HPDE6-E6E7 (cell line): ENCODE measurements at regions not wholly inside any gene's neighbourhood (a gene's known extent, or its start where the extent isn't known, plus 50 kb on each side); places are given as distances from the start of the nearest gene placed in this dataset.
"Not testable (repeated sequence)": the region's sequence is repeated elsewhere in the genome, so short reads cannot be mapped to it uniquely, and the experiment has no call there.

Experiments
- DNase-seq: peaks from one replicate; pipeline ENCODE4 v3.0.0; 2011; ENCODE audit warnings: missing footprints; ENCODE audit errors: extremely low spot score

DNA sequence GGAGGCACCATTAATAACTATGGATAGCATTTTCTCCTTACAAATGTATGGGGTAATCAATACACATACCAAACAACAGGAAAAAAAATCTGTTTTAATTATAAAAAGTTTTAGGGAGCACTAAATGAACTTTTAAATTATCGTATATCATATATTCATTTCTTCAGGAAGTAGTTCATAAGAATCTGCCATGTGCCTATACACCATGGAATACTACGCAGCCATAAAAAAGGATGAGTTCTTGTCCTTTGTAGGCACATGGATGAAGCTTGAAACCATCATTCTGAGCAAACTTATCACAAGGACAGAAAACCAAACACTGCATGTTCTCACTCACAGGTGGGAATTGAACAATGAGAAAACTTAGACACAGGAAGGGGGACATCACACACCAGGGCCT lies 162.1 kb upstream of the RASA1 start:
- no peak for DNase-seq

- DNase-seq, result no peak
These were observed 157.9 kb upstream of the RASA1 start for GRCh38 chr5:87109746-87110145.

- no peak for DNase-seq
These were observed 157.0 kb upstream of the RASA1 start for GRCh38 chr5:87110721-87111120.

- DNase-seq, result no peak
These were observed 153.8 kb upstream of the RASA1 start for GRCh38 chr5:87113861-87114260.

DNA sequence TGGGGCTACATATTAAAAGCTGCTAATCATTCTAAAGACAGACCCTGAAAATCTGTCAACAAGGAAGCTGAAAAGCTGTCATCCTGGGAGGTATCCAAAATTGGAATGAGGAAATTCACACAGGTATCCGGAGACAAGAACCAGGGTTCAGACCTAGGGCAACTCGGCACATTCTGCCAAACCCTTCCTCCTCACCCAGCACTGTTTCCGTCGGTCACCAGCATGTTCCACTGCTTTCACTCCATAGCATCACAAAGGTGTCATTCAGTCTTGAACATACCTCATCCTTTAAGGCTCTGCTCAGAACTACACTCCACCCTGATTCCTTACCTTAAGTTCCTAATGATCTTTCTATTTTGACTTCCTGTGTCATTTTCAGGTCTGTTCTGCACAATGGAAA lies 153.1 kb upstream of the RASA1 start:
- no peak for DNase-seq

- DNase-seq, result no peak
These were observed 151.8 kb upstream of the RASA1 start for GRCh38 chr5:87115839-87116364.

- DNase-seq, result no peak
These were observed 150.7 kb upstream of the RASA1 start for GRCh38 chr5:87116825-87117512.

DNA sequence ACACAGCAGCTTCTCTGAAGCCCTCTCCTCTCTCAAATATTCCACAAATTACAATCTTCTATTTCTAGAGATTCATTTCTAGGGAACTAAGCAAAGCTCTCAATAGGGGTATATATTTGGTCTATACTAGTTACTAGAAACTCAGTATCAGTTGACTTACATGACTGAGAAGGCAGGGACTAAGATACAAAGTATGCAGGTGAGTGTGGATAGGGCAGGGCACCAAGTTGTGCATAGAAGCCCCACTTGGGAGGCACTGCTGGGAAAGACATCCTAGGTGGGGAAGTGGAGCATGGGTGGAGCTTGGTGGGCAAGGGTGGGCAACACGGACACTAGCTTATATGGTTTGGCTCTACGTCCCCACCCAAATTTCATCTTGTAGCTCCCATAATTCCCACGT lies 148.1 kb upstream of the RASA1 start:
- DNase-seq, result no peak

GRCh38 chr5:87120518-87121303 lies 147.0 kb upstream of the RASA1 start:
- DNase-seq, result peak; percentile 48

DNA sequence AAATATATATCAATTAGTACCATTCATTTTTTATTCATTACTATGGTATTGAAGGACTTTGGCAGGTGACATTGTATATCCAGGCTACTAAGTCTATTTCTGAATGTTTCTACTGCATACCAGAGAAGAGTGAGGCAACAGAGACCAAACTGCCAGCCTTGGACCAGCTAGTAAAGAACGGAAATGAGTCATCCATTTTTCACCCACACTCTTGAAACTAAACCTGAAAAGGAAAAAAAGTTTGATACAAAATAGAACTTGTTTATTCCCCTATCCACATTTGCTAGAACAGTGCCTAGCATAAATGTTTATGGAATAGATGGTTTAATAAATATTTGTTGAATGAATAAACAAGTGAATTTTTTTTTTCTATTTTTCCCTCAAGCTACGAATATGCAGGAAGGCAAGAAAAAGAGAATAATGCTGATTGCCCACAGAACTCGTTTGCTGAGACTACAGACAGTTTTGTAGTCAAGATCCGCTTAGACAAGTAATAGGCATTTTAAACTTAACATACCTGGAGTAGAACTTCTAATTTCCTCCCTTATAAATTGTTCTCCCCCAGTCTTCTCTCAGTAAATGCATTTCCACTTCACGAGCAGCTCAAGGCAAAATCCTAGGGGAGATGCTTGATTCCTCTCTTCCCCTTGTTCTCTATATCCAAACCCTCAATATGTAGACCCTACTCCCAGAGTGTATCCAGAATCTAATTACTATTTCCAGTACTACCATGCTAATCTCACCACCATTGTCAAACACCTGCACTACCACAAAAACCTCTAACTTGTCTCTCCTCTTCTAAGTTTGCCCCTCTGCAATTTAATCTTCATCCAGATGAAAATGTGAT lies 146.2 kb upstream of the RASA1 start:
- peak; percentile 40 for DNase-seq

DNA sequence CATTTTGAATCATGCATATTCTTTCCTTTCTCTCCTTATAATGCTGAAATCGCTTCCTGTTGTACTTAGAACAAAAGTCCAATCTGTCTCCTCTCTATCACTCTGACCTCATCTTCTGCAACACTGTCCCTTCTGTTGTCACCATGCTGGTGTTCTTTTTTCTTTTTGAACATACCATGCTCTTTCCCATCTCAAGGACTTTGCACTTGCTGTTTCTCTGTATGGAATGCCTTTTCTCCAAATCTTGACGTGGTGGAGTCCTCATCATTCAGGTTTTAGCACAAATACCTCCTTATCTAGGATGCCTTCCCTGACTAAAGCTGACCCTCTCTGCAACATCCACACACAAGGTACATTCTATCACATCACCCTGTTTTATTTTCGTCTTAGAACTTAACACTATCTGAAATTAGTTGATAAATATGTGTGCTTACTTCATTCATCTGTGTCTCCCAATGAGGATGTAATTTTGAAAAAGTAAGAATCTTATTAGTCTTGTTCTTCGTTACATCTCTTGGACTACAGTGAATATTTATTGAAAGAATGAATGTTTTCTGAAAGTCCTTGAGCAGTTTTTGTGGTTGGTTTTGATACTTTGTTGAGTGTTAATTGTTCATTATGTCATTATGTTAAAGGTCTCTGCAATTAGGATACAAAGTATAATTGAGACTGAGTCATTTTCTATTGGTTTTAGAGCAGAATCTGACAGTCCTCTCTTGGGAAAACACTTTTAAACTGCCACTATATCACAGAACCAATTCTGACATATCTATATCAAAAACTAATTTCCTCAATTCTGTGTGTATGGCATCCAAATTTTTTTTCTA lies 145.3 kb upstream of the RASA1 start:
- DNase-seq, result no peak

GRCh38 chr5:87125766-87126165 lies 141.9 kb upstream of the RASA1 start:
- no peak for DNase-seq

- DNase-seq, result no peak
These were observed 140.8 kb upstream of the RASA1 start for GRCh38 chr5:87126869-87127268.

DNA sequence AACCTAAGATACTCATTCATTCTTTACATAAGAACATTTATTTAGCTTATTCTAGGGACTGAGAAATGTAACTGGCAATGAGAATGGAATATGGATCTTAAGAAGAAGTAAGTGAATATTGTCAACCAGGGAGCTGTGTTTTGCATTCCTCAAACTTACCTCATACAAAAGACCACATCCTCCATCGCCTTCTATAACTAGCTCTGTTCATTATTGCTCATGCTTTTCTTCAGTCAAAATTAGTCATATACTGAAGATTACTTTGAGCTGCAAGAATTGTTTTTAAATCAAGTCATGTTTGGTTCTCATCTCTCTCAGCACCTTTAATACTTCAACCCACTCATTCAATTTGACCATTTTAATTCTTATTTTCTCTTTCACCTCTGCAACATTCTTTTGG lies 140.3 kb upstream of the RASA1 start:
- no peak for DNase-seq

DNA sequence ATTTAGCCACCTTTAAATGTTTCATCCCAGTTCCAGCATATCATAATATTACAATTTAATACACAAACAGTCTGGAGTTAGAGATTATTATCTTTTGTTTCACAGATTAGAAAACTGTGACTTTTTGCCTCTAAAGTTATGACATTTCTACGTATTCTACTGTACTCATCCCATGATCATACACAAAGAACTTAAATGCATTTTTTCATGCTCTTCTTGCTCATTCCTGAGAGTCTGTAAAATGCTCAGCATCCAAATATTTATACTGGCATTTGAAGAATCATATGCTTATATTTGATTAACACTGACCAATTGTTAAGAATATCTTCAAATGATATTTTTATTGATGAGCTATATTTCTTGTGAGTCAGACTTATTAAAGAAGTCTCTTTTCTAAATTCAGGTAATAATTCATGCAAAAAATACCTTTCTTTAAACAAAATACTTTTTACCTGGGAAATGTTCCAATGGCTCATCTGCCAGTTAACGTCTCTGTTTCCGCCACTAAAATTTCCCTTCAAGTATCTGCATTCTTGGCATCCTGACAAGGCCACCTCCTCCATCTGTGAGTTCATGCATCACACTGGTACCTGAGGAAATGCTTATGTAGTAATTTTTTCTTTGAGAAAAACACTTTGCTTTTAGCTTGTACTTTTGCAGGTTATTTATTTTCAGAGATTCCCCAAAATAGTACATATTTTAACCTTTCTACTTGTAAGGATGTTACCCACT lies 139.6 kb upstream of the RASA1 start:
- no peak for DNase-seq

DNA sequence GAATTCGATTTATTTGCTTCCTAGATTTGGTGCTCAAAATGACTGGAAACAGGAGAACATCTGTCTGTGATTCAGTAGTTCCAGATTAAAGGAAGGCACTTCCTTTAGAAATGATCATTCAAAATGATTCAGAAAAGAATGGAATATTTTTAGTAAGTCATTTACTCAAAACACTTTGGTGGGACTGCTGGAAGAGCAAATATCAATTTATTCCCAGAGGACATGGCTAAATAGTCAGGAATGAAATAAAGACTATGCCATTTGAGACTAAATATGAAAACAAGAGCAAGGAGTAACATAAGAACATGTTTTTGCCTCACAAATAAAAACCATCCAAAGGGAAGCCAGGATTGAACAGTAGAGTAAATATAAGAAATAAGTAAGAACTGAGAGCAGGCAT lies 138.6 kb upstream of the RASA1 start:
- no peak for DNase-seq

DNA sequence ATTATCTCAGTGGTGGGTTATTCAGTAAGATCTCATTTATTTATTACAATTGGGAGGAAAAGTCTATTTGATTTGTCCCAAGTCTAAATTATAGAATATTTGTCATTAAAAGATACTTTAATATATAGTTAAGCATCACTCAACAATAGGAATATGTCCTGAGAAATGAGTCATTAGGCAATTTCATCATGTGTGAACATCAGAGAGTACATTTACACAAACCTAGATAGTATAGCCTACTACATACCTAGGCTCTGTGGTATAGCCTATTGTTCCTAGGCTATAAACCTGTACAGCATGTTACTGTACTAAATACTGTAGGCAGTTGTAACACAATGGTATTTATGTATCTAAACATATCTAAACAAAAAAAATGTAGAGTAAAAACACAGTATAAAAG lies 135.0 kb upstream of the RASA1 start:
- DNase-seq, result no peak

DNA sequence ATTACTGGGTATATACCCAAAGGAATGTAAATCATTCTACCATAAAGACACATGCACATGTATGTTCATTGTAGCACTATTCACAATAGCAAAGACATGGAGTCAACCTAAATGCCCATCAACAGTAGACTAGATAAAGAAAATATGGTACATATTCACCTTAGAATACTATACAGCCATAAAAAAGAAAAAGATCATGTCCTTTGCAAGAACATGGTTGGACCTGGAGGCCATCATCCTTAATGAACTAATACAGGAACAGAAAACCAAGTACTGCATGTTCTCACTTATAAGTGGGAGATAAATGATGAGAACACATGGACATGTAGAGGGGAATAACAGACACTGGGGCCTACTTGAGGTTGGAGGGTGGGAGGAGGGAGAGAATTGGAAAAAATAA lies 133.2 kb upstream of the RASA1 start:
- DNase-seq, result not testable (repeated sequence)

GRCh38 chr5:87136096-87136495 lies 131.6 kb upstream of the RASA1 start:
- no peak for DNase-seq

DNA sequence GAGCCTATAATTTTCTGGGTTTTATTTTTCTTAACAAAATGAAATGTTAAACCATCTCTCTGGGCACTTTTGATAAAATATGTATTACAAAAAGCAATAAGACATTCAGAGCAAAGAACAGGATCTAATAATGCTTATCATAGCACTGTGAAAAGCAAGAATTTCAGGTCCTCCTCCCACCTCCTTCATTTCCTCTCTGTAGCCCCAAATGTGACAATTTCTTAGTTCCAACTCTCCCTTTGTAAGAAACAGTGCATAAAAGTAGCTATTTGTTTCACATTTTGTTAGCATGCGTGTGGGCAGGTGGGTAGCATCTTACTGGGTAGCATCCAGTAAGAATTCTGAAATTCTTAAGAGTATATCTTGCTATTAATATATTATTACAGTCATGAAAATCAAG lies 130.9 kb upstream of the RASA1 start:
- DNase-seq, result no peak

DNA sequence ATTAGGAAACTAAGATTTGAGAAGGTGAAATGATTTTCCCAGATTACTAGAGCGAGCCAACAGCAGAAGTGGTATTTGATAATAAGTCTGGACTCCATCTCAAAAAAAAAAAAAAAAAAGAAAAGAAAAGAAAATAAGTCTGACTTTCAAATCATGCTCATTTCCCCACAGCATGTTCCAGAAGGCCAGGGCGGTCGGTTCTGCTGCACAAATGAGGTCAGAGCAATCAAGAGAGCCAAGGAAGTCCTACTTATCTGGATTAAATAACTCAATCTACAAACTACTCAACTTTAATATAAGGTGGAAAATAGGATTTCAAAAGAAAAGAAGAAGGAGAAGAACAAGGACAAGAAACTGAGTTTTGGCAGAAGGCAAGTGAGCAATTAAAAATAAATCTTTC lies 130.4 kb upstream of the RASA1 start:
- no peak for DNase-seq
